ENCODE measurements at regions not wholly inside any gene's neighbourhood (a gene's known extent, or its start where the extent isn't known, plus 50 kb on each side); places are given as distances from the start of the nearest gene placed in this dataset.

DNA sequence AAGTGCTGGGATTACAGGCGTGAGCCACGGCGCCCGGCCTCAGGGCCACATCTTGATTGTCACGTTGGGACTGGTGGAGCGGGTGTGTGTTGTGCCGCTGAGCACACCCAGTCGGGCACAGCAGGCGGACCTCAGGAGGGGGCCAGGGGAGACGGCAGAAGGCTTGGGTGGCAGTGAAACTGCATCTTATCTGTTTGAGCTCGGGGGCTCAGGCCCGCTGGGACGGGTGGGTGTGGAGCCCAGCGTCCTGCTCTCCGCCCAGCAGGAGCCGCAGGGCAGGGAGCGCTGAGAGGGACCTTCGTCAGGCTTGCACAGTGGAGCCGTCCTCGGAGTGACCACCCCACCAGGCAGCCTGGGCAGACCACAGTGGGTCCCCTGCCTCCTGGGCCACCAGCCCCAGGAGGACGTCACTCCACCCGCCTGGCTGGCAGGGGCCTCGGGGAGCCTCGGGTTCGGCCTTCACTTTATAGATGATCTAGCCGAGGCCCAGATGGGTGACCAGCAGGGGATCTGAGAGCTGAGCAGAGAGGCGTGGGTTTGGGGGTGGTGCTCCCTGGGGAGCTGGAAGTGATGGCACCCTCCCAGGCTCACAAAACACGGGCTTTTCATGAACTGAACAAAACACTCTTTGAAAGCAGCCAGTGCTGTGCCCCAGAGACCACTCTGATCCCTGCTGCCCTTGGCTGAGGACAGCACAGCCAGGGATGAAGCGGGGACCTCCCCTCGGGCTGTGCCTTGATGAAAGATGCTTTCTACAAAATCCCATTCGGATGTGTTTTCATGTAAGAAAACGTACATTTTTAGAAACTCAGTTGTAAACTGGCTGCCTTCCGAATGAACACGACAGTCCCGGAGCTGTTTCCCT is 181.1 kb downstream of the SEC14L1 start:
- DNase-seq = no peak

DNA sequence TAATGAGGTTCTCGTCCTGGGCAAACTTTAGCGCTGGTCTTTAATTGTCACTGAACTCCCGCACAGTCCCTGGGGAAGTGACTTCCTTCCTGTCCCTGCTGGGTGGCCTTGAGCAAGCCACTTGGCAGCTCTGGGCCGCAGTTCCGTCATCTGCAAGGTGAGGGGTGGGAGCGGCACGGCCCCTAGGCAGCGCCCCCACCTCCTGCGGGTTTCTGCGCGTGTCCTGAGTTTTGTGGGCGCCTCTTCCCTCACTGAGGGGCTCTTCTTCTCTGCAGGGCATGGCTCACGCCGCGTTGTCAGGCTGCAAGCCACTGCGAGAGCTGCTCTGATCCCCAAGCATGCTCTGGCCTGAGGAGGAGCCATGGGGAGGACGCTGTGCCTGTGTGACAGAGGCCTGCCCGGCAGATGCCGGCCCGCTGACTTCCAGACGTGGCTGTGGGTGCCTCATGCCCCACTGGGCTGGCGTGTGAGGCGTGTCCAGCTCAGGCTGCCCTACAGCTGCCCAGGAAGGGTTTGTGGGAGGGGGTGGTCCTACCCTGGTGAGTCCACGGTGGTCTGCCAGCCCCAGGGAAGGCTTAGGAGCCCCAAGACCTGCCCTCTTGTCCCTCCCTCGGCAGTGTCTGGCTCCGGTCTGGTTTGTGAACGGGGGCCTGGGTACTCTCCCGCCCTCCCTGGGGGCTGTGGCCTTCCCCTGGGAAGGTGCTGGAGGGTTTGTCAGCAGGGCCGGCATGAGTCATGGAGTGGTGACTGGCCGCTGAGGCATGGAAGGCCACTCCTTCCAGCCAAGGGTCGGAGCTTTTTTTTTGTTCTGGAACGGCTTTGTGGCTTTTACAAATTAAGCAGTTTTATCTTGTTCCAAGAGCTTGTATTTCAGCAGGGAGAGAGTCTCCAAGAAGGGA is 182.0 kb downstream of the SEC14L1 start:
- peak; percentile 88 for DNase-seq

- no peak for DNase-seq
Observed at GRCh38 chr17:77323413-77324171, 182.8 kb downstream of the SEC14L1 start.

GRCh38 chr17:77324227-77324626 is 183.5 kb downstream of the SEC14L1 start:
- no peak for DNase-seq

DNA sequence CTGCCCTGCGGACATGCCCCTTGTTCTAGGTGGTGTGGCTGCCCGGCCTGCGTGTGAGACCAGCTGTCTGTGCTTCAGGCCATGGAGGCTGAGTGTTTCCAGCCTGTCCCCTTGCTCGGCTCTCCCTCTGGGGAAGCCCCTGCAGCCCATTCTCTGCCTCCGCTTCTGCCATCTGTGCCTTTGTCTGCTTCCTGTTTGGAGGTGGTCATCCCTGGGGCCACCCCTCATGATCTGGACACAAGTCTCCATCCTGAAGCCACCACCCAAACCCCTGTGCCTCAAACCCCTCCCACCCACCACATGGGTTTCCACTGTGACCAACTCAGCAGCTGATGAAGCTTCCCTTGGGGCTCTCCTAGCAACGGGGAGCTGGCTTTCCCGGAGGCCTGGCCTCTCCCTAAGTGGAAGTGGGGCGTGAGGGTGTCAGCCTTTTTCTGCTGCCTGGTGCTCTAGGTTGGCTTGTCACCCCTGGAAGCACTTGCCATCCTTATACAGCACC is 184.9 kb downstream of the SEC14L1 start:
- no peak for DNase-seq

DNA sequence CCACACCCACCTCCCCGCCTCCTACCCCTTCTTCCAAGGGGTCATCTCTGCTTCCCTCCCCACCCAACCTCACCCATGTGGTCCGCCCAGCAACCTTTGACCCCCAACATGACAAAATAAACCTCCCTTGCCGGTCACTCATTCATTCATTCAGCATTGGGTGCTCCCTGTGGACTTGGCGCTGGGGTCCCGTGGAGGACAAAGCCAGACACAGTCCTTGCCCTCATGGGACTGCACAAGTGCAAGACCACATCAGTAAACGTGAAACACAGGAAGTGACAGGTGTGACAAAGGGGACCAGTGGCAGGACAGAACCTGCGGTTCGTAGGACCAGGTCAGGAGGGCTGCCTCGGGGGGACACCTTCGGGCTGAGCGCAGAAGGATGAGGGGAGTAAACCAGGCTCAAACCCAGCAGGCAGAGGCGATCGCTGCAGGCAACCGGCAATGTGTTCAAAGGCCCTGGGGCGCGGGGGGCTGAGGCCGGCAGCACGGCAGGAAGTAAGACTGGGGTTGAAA is 185.4 kb downstream of the SEC14L1 start:
- no peak for DNase-seq

DNA sequence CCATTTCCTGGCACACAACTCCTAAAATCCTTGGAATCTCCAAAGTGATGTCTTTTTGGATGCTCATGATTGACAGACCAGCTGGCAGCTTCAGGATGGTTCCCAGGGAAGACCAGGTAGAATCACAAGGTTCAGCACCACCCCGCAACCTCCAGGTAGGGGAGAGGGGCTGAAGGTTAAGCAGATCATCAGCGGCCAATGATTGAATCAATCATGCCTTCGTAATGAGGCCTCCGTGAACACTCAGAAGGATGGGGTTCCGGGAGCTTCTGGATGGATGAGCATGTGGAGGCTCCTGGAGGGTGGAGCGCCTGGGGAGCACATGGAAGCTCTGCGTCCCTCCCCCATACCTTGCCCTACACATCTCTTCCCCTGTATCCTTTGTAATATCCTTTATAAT is 185.9 kb downstream of the SEC14L1 start:
- DNase-seq = no peak

GRCh38 chr17:77327181-77327565 is 186.4 kb downstream of the SEC14L1 start:
- DNase-seq = no peak

GRCh38 chr17:77327566-77328464 is 187.0 kb downstream of the SEC14L1 start:
- no peak for DNase-seq

- no peak for DNase-seq
Observed at GRCh38 chr17:77328823-77329740, 188.3 kb downstream of the SEC14L1 start.

- DNase-seq = no peak
Observed at GRCh38 chr17:77329741-77330531, 189.2 kb downstream of the SEC14L1 start.

DNA sequence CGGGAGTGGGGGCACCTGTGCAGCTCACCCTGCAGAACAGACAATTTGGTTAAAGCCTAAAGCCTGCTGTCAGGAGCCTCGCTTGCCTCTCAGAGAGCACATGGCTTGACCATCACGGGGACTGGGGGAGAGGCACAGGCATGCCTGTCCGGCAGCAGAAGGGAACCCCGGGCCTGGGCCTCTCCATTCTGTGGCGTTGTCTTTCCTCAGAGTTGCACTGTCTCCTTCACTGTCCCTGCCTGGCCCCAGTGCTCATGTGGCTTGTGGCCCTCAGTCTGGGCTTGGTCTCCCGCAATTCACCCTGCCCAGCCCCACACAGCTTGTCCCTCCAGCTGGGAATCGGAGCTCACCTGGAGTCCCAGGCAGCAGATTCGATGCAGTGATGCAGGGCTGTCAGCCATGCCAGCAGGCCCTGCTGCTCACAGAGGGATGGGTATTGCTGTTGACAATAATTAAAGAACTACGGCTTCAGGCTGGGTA is 189.9 kb downstream of the SEC14L1 start:
- DNase-seq = no peak

GRCh38 chr17:77331301-77331864 is 190.6 kb downstream of the SEC14L1 start:
- peak; percentile 86 for DNase-seq

- DNase-seq = no peak
Observed at GRCh38 chr17:77332034-77332971, 191.5 kb downstream of the SEC14L1 start.

DNA sequence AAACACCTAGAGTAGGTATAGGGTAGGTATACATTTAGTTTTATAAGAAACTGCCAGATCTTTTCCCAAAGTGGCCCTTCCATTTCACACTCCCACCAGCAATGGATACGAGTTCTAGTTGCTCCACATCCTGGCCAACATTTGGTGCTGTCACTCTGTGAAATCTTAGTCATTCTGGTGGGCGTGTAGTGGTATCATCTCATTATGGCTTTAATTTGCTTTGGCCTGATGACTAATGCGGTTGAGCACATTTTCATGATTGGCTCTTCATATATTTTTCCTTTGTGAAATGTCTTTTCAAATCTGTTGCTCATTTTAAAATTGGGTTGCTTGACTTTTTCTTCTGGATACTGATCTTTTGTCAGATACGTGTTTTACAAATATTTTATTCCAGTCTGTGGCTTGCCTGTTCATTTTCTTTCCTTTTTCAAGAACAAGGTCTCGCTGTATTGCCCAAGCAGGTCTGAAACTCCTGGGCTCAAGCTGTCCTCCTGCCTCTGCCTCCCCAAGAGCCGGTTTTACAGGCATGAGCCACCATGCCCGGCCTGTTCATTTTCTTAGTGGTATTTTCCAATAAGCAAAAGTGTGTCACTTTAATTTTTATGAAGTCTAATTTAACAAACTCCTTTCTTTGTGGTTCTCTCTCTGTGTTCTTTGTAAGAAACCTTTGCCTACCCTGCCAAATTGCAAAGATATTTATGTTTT is 192.4 kb downstream of the SEC14L1 start:
- no peak for DNase-seq

DNA sequence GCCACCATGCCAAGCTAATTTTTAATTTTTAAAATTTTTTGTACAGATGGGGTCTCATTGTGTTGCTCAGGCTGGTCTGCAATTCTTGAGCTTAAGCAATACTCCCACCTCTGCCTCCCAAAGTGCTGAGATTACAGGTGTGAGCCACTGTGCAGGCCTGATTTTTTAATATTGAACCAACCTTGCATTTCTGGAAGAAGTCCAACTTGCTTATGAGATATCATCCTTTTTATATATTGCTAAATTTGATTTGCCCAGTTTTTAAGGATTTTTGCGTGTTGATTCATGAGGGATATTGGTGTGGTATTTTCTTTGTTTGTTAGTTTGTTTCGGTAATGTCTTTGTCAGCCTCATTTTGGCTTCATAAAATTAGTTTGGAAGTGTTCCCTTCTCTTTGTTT is 196.4 kb downstream of the SEC14L1 start:
- DNase-seq = no peak

Measured in renal pelvis (tissue), 1 donor.